IPS-NIHi7 (cell line): ENCODE measurements at regions not wholly inside any gene's neighbourhood (a gene's known extent, or its start where the extent isn't known, plus 50 kb on each side); places are given as distances from the start of the nearest gene placed in this dataset.
"Not testable (repeated sequence)": the region's sequence is repeated elsewhere in the genome, so short reads cannot be mapped to it uniquely, and the experiment has no call there.

Experiments
- DNase-seq: peaks from one replicate; pipeline ENCODE4 v3.0.0; 2012; ENCODE audit warnings: mixed read lengths; ENCODE audit errors: extremely low spot score

- DNase-seq: no peak
Measured at GRCh38 chr1:58836408-58836807, 52.6 kb upstream of the JUN start.

- no peak for DNase-seq
Measured at GRCh38 chr1:58837886-58838285, 54.0 kb upstream of the JUN start.

- no peak for DNase-seq
Measured at GRCh38 chr1:58839147-58839795, 55.4 kb upstream of the JUN start.

GRCh38 chr1:58839846-58840835, 56.3 kb upstream of the JUN start:
- DNase-seq: no peak

- peak; percentile 62 for DNase-seq
Measured at GRCh38 chr1:58841455-58841854, 57.6 kb upstream of the JUN start.

- DNase-seq: no peak
Measured at GRCh38 chr1:58842941-58843340, 59.1 kb upstream of the JUN start.

- no peak for DNase-seq
Measured at GRCh38 chr1:58844176-58844575, 60.3 kb upstream of the JUN start.

- DNase-seq: no peak
Measured at GRCh38 chr1:58845942-58846341, 62.1 kb upstream of the JUN start.

- peak; percentile 44 for DNase-seq
Measured at GRCh38 chr1:58848818-58849411, 65.1 kb upstream of the JUN start.

- DNase-seq: no peak
Measured at GRCh38 chr1:58849551-58849950, 65.7 kb upstream of the JUN start.

- DNase-seq: no peak
Measured at GRCh38 chr1:58850636-58851035, 66.8 kb upstream of the JUN start.

GRCh38 chr1:58852731-58853485, 69.1 kb upstream of the JUN start:
- DNase-seq: peak; percentile 67

- no peak for DNase-seq
Measured at GRCh38 chr1:58854576-58854975, 70.7 kb upstream of the JUN start.

GRCh38 chr1:58855274-58856165, 71.7 kb upstream of the JUN start:
- DNase-seq: no peak

- not testable (repeated sequence) for DNase-seq
Measured at GRCh38 chr1:58856281-58856680, 72.4 kb upstream of the JUN start.

- DNase-seq: no peak
Measured at GRCh38 chr1:58857680-58858673, 74.1 kb upstream of the JUN start.

- no peak for DNase-seq
Measured at GRCh38 chr1:58859769-58860485, 76.1 kb upstream of the JUN start.

GRCh38 chr1:58861076-58861475, 77.2 kb upstream of the JUN start:
- no peak for DNase-seq

GRCh38 chr1:58861506-58861905, 77.7 kb upstream of the JUN start:
- no peak for DNase-seq
